Spinal cord (tissue), 9 donors: ENCODE measurements at regions not wholly inside any gene's neighbourhood (a gene's known extent, or its start where the extent isn't known, plus 50 kb on each side); places are given as distances from the start of the nearest gene placed in this dataset.
"Not testable (repeated sequence)": the region's sequence is repeated elsewhere in the genome, so short reads cannot be mapped to it uniquely, and the experiment has no call there.

Experiments used
- DNase-seq, 6 donors: peaks; one replicate each; pipeline versions ENCODE4 v3.0.0 to v3.0.0-alpha.2; 2013 to 2015; ENCODE audit warnings: low spot score in 6 of 6, low read depth in 4 of 6
- H3K27ac ChIP-seq: one replicate; pipeline ENCODE4 v1.5.1; 2013; ENCODE audit warnings: low read depth, low read length, control low read depth
- H3K27me3 ChIP-seq: one replicate; pipeline ENCODE4 v1.6.1; 2013; ENCODE audit warnings: low read length; ENCODE audit not compliant: control insufficient read depth, insufficient read depth
- H3K36me3 ChIP-seq: one replicate; pipeline ENCODE4 v1.6.1; 2013; ENCODE audit warnings: low read length; ENCODE audit not compliant: control insufficient read depth, insufficient read depth
- H3K4me1 ChIP-seq: one replicate; pipeline ENCODE4 v1.6.1; 2013; ENCODE audit warnings: low read length; ENCODE audit not compliant: control insufficient read depth, insufficient read depth
- H3K4me3 ChIP-seq: one replicate; pipeline ENCODE4 v1.5.1; 2013; ENCODE audit warnings: low read depth, low read length, control low read depth
- H3K9me3 ChIP-seq: one replicate; pipeline ENCODE4 v1.6.1; 2013; ENCODE audit warnings: low read length; ENCODE audit not compliant: control insufficient read depth, insufficient read depth
- WGBS: methylation state at CpG from one replicate; pipeline ENCODE4 v1.1.5; 2013; ENCODE audit warnings: missing lambda C conversion rate; ENCODE audit not compliant: insufficient coverage; 5-methylcytosine and 5-hydroxymethylcytosine counted together
- donor health status: healthy.

- H3K36me3 ChIP-seq, result no peaks in the 10 kb centered on the region
These were observed 668.0 kb upstream of the RGS18 start for GRCh38 chr1:191490303-191490702.

DNA sequence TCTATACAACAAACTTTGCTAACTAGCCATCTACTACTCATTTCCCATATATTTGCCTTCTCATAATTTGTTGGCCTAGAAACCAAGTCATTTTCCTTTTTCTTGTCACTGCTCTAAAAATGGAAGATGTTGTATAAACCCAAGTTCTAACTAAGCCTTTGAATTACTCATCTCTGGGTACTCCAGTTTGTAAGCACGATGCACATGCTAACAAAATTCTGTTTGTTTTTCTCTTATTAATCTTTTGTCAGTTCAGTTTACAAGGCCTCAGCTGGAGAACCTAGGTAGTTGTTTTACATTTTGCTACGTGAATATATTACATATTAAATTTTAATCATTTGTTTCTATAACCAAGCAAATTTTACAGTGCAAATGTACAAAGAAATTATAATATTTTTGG lies 663.2 kb upstream of the RGS18 start:
- no peaks in the 10 kb centered on the region for H3K9me3 ChIP-seq
- H3K4me3 ChIP-seq, result no peak overlapping the region
- no CpG with 5 or more reads among the region's 2 CpGs for WGBS
- no peak for DNase-seq
- no peak overlapping the region for H3K27ac ChIP-seq
- H3K36me3 ChIP-seq, result no peaks in the 10 kb centered on the region
- no peaks in the 10 kb centered on the region for H3K4me1 ChIP-seq
- H3K27me3 ChIP-seq, result no peaks in the 10 kb centered on the region

More at GRCh38 chr1:191490303-191490702, 668.0 kb upstream of the RGS18 start:
- H3K27me3 ChIP-seq, result no peaks in the 10 kb centered on the region
- no peak overlapping the region for H3K27ac ChIP-seq
- no peak overlapping the region for H3K4me3 ChIP-seq
- no CpG with 5 or more reads among the region's 2 CpGs for WGBS
- H3K4me1 ChIP-seq, result no peaks in the 10 kb centered on the region
- DNase-seq, result no peak
- no peaks in the 10 kb centered on the region for H3K9me3 ChIP-seq

GRCh38 chr1:191498318-191498717 lies 659.9 kb upstream of the RGS18 start:
- Histone ChIP-seq H3K9me3 (no peaks in the 10 kb centered on the region), H3K4me3 (no peak overlapping the region), H3K27me3 (no peaks in the 10 kb centered on the region), H3K36me3 (no peaks in the 10 kb centered on the region), H3K4me1 (no peaks in the 10 kb centered on the region), H3K27ac (no peak overlapping the region)
- DNase-seq, result no peak

- Histone ChIP-seq H3K27me3 (no peaks in the 10 kb centered on the region), H3K9me3 (no peaks in the 10 kb centered on the region), H3K27ac (no peak overlapping the region), H3K4me1 (no peaks in the 10 kb centered on the region), H3K4me3 (no peak overlapping the region), H3K36me3 (no peaks in the 10 kb centered on the region)
- WGBS, result 100% methylated on average over 2 of the region's 3 CpGs
- DNase-seq, result no peak
These were observed 659.4 kb upstream of the RGS18 start for GRCh38 chr1:191498825-191499224.

GRCh38 chr1:191504999-191505398 lies 653.3 kb upstream of the RGS18 start:
- no peaks in the 10 kb centered on the region for H3K27me3 ChIP-seq
- no peak overlapping the region for H3K27ac ChIP-seq
- no peak overlapping the region for H3K4me3 ChIP-seq
- H3K4me1 ChIP-seq, result no peaks in the 10 kb centered on the region
- H3K9me3 ChIP-seq, result peaks cover 2% of the 10 kb centered on the region
- DNase-seq, result no peak
- no peaks in the 10 kb centered on the region for H3K36me3 ChIP-seq

DNA sequence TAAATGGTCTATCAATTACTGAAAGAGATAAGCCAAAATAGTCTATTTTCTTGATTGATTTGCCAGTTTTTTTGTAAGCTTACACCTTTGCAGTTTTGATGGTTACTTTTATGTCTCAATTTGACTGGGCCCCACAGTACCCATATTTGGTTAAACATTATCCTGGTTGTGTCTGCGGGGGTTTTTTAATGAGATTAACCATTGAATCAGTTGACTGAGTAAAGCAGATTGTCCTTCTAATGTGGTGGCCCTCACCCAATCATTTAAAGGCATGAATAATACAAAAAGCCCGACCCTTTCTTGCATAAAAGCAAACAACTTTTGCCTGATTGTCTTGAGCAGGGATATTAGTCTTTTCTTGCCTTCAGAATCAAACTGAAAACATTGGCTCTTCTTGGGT lies 650.0 kb upstream of the RGS18 start:
- Histone ChIP-seq H3K36me3 (no peaks in the 10 kb centered on the region), H3K4me3 (no peak overlapping the region), H3K27me3 (no peaks in the 10 kb centered on the region), H3K9me3 (peaks cover 2% of the 10 kb centered on the region), H3K27ac (no peak overlapping the region), H3K4me1 (no peaks in the 10 kb centered on the region)
- whole genome bisulfite sequencing, result 67% methylated on average over 1 of the region's 2 CpGs
- DNase-seq, result no peak

- H3K4me3 ChIP-seq, H3K4me1 ChIP-seq, H3K36me3 ChIP-seq, H3K27me3 ChIP-seq, DNase-seq, H3K27ac ChIP-seq, H3K9me3 ChIP-seq: not testable (repeated sequence)
- WGBS, result 88% methylated on average over 1 of the region's 3 CpGs
These were observed 646.8 kb upstream of the RGS18 start for GRCh38 chr1:191511480-191511879.

GRCh38 chr1:191517826-191518225 lies 640.4 kb upstream of the RGS18 start:
- no peaks in the 10 kb centered on the region for H3K36me3 ChIP-seq
- H3K9me3 ChIP-seq, result no peaks in the 10 kb centered on the region
- H3K27ac ChIP-seq, result no peak overlapping the region
- no peaks in the 10 kb centered on the region for H3K4me1 ChIP-seq
- no peak for DNase-seq
- no peaks in the 10 kb centered on the region for H3K27me3 ChIP-seq
- no peak overlapping the region for H3K4me3 ChIP-seq

DNA sequence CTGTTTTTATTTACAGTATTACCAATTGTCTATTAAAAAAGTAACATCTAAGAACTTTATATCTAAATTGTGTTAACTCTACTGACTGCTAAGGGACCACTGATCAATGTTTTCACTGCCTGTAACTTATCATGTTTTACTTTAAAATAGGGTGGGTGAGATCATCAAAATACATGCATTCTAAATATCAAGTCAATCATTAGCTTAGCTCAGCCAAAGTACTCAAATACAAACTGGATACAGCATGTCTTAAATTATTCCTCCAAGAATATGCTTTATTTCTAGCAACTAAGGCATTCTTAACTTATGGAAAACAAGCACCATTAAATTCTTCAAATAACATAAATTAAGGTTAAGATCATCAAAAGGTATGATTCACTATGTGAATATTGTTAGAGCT lies 638.7 kb upstream of the RGS18 start:
- no peak overlapping the region for H3K27ac ChIP-seq
- H3K4me3 ChIP-seq, result no peak overlapping the region
- DNase-seq, result no peak
- H3K4me1 ChIP-seq, result no peaks in the 10 kb centered on the region
- no peaks in the 10 kb centered on the region for H3K36me3 ChIP-seq
- no peaks in the 10 kb centered on the region for H3K27me3 ChIP-seq
- no peaks in the 10 kb centered on the region for H3K9me3 ChIP-seq

DNA sequence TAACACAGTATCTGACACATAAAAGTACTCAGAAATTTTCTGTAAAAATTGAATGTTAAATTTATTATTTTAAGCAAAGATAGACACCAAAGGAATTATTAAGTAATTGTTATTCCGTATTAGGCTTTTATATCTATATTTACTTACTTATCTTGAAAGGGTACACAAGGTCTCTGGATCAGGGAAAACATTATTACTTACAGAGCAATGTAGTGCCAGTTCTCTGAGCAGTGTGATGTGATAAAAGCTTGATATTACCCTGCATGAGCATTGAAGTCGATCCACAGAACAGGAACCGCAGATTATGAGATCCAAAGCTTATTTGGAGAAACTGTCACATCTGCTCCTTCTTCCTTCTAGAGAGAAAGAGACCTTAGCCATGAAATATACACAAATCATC lies 637.9 kb upstream of the RGS18 start:
- no peak overlapping the region for H3K27ac ChIP-seq
- no peak overlapping the region for H3K4me3 ChIP-seq
- no CpG with 5 or more reads among the region's 3 CpGs for WGBS
- H3K4me1 ChIP-seq, result no peaks in the 10 kb centered on the region
- H3K36me3 ChIP-seq, result no peaks in the 10 kb centered on the region
- DNase-seq, result no peak
- no peaks in the 10 kb centered on the region for H3K27me3 ChIP-seq
- no peaks in the 10 kb centered on the region for H3K9me3 ChIP-seq

DNA sequence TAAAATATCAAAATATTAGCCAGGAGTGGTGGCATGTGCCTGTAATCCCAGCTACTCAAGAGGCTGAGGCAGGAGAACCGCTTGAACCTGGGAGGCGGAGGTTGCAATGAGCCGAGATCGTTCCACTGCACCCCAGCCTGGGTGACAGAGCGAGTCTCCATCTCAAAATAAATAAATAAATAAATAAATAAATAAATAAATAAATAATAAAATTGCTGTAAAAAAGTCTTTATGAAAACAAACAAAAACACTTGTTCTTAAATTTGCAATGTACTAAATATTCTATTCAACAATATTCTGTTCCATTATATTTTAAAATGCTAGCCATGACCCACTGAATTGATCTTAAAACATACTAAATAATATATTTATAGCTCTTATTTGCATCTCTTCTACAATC lies 632.3 kb upstream of the RGS18 start:
- H3K4me3 ChIP-seq, H3K4me1 ChIP-seq, H3K36me3 ChIP-seq, H3K27ac ChIP-seq, H3K27me3 ChIP-seq, DNase-seq, H3K9me3 ChIP-seq: not testable (repeated sequence)
- WGBS, result no CpG with 5 or more reads among the region's 5 CpGs
